HL-60 (cell line): ENCODE measurements at regions not wholly inside any gene's neighbourhood (a gene's known extent, or its start where the extent isn't known, plus 50 kb on each side); places are given as distances from the start of the nearest gene placed in this dataset.

ENCODE experiments used
- DNase-seq, 2 experiments: peaks; one replicate each; pipeline ENCODE4 v3.0.0-alpha.2; 2010 to 2020; ENCODE audit warnings: low read depth in 1 of 2, low spot score in 1 of 2
- H3K27ac ChIP-seq: fragments of 250-450 bp; sonication (Bioruptor Pico); replicated peaks from 2 replicates; pipeline ENCODE4 v1.5.1; 2020; ENCODE audit warnings: mild to moderate bottlenecking, moderate library complexity
- H3K27me3 ChIP-seq: fragments of 250-450 bp; sonication (Bioruptor Pico); 2 replicates; pipeline ENCODE4 v1.5.1; 2021; ENCODE audit warnings: mild to moderate bottlenecking, moderate library complexity; ENCODE audit not compliant: insufficient read depth, poor library complexity, severe bottlenecking
- H3K4me3 ChIP-seq: replicated peaks from 2 replicates; pipeline ENCODE4 v1.5.1; 2011; ENCODE audit warnings: mild to moderate bottlenecking, control low read depth, low read length; ENCODE audit not compliant: insufficient read depth
- GABPA ChIP-seq: IDR thresholded peaks from 2 replicates; pipeline ENCODE4 v1.6.1; 2012; ENCODE audit warnings: low read depth
- POLR2AphosphoS5 ChIP-seq: IDR thresholded peaks from 2 replicates; pipeline ENCODE4 v1.6.1; 2012; ENCODE audit warnings: low read depth
- SPI1 ChIP-seq: IDR thresholded peaks from 2 replicates; pipeline ENCODE4 v1.6.1; 2012; ENCODE audit warnings: low read depth, mild to moderate bottlenecking, borderline replicate concordance
- TF ChIP-seq, protein P1 (sequence below): IDR thresholded peaks from 2 replicates; pipeline ENCODE4 v1.6.1; 2012; ENCODE audit warnings: low read depth; ENCODE audit not compliant: insufficient replicate concordance
- TF ChIP-seq, protein P2 (sequence below): IDR thresholded peaks from one replicate; pipeline ENCODE4 v1.5.1; 2011; ENCODE audit warnings: low read length, control low read depth, inconsistent platforms; ENCODE audit not compliant: insufficient read depth

DNA sequence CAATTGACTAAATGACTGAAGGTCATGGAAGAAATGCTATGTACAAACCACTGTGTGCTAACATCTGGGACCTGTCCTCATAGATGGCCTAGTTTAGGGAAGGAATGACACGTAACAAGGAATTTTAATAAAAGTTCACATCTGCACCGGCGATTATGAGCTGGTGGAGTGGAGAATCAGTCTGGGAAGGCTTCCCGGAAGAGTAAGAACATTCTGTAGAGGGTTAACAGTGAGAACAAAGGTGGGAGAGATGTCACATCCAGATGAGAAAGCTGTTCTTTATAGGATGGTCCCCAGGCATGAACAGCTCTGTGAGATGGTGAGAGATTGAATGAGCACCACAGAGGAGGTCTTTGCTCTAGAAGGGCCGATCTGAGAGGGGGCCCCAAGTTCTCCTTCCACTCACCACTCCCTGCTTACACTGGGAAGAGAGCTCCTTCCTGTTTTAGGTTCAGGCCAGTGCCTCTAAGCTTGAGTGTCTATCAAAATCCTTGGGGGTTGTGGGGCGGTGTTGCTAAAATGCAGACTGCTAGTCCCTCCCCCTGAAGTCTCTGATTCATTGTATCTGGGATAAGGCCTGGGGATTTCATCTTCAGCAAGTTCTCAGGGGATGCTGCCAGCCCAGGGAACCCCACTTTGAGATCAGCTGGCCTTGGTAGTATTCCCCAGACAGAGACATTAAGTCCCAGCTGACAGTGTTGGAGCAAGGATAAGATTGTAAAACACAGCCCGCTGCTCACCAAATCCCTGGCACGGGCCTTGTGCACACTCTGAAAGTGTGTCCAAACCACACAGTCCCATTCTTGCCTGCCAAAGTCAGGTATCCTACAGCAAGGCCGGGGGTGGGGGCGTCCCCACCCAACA, 294.7 kb upstream of the MAF start:
- Histone ChIP-seq H3K4me3 (no peak overlapping the region), H3K27me3 (no peaks in the 10 kb centered on the region), H3K27ac (no peak overlapping the region)
- TF ChIP-seq GABPA = no peak
- no peak for TF ChIP-seq SPI1
- no peak for TF ChIP-seq POLR2AphosphoS5
- TF ChIP-seq, protein P1, sequence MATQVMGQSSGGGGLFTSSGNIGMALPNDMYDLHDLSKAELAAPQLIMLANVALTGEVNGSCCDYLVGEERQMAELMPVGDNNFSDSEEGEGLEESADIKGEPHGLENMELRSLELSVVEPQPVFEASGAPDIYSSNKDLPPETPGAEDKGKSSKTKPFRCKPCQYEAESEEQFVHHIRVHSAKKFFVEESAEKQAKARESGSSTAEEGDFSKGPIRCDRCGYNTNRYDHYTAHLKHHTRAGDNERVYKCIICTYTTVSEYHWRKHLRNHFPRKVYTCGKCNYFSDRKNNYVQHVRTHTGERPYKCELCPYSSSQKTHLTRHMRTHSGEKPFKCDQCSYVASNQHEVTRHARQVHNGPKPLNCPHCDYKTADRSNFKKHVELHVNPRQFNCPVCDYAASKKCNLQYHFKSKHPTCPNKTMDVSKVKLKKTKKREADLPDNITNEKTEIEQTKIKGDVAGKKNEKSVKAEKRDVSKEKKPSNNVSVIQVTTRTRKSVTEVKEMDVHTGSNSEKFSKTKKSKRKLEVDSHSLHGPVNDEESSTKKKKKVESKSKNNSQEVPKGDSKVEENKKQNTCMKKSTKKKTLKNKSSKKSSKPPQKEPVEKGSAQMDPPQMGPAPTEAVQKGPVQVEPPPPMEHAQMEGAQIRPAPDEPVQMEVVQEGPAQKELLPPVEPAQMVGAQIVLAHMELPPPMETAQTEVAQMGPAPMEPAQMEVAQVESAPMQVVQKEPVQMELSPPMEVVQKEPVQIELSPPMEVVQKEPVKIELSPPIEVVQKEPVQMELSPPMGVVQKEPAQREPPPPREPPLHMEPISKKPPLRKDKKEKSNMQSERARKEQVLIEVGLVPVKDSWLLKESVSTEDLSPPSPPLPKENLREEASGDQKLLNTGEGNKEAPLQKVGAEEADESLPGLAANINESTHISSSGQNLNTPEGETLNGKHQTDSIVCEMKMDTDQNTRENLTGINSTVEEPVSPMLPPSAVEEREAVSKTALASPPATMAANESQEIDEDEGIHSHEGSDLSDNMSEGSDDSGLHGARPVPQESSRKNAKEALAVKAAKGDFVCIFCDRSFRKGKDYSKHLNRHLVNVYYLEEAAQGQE = no peak
- DNase-seq = no peak

DNA sequence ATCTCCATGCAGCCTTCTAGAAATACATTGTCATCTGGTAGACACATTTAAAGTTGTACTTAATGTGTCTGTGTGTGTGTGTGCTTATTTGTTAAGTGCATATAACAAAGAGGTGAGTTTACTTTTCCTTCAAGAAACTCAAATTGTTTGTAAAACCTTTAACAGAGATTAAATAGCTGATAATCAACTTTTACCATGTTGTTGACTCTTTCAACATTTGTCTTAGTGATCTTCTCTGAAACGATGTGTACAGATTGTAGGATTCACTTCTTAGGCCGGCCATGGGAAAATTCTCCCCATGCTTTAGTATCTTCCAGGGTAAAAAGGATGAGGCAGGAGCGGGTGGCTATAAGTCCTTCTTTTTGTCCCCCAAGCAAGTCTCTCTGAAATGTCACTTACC, 292.9 kb upstream of the MAF start:
- TF ChIP-seq SPI1 = no peak
- no peak for DNase-seq
- no peak overlapping the region for H3K27ac ChIP-seq
- no peak overlapping the region for H3K4me3 ChIP-seq
- H3K27me3 ChIP-seq = no peaks in the 10 kb centered on the region

DNA sequence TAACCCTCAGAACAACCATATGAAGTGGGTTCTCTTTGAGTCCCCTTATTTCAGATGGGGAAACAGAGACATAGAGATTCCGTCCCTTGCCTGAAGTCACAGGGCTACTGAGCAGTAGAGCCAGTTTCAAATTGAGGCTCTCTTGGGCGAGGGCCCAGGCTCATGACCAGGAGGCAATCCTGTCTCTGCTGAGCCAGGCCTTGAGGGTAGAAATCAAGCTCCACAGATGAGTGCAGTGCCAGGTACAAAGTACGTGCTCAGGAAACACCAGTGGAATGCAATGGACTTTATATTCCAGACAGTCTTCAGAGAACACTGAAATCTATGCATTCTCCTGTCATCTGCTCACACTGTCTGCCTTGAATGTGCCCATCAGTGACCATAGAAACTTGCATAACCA, 291.7 kb upstream of the MAF start:
- DNase-seq = no peak
- Histone ChIP-seq H3K27me3 (no peaks in the 10 kb centered on the region), H3K4me3 (no peak overlapping the region)

DNA sequence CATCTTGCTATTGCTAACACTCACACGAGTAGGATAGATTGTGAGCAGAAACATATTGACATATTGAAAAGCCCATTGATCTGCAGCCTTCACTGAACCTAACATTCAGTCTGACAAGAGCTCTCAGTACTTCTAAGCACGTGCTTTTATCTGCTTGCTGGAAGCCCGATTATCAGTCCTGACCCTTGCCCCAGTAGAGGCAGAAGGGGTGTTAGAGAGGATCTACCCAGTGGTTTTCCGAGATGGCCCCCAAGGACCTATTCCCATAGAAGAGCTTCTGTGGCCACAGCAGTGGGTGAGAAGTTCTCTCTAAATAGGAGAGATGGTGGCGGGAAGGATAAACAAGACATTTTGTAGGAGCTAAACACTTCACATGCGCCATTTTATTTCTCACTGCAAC, 290.9 kb upstream of the MAF start:
- no peak overlapping the region for H3K27ac ChIP-seq

More for the DNA sequence above, 291.7 kb upstream of the MAF start:
- TF ChIP-seq, protein P2, sequence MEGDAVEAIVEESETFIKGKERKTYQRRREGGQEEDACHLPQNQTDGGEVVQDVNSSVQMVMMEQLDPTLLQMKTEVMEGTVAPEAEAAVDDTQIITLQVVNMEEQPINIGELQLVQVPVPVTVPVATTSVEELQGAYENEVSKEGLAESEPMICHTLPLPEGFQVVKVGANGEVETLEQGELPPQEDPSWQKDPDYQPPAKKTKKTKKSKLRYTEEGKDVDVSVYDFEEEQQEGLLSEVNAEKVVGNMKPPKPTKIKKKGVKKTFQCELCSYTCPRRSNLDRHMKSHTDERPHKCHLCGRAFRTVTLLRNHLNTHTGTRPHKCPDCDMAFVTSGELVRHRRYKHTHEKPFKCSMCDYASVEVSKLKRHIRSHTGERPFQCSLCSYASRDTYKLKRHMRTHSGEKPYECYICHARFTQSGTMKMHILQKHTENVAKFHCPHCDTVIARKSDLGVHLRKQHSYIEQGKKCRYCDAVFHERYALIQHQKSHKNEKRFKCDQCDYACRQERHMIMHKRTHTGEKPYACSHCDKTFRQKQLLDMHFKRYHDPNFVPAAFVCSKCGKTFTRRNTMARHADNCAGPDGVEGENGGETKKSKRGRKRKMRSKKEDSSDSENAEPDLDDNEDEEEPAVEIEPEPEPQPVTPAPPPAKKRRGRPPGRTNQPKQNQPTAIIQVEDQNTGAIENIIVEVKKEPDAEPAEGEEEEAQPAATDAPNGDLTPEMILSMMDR = no peak
- TF ChIP-seq, protein P1 = no peak
- TF ChIP-seq SPI1 = no peak
- no peak for TF ChIP-seq GABPA
- no peak for TF ChIP-seq POLR2AphosphoS5
- H3K27ac ChIP-seq = no peak overlapping the region

More for the DNA sequence above, 290.9 kb upstream of the MAF start:
- DNase-seq = no peak
- Histone ChIP-seq H3K27me3 (no peaks in the 10 kb centered on the region), H3K4me3 (no peak overlapping the region)
- TF ChIP-seq GABPA (no peak), POLR2AphosphoS5 (no peak), SPI1 (no peak)
- TF ChIP-seq, protein P2 = no peak
- TF ChIP-seq, protein P1 = no peak
